Heart left ventricle (tissue), 16 donors: ENCODE measurements at regions not wholly inside any gene's neighbourhood (a gene's known extent, or its start where the extent isn't known, plus 50 kb on each side); places are given as distances from the start of the nearest gene placed in this dataset.

Source experiments
- ATAC-seq, 4 donors: fragments of 200-7000 bp; cut with Tn5 transposase; one replicate each; pipeline ENCODE4 v1.9.1; 2020 to 2022; ENCODE audit warnings: moderate library complexity in 4 of 4, mild to moderate bottlenecking in 3 of 4, moderate number of reproducible peaks in 1 of 4
- DNase-seq, 5 donors: peaks; one replicate each; pipeline ENCODE4 v3.0.0-alpha.2; 2020
- H3K27ac ChIP-seq, 12 donors: fragments of 200-600 bp; sonication (generic) in 4 of 12; one replicate each; pipeline versions ENCODE4 v1.5.0 to v1.8.0; 2016 to 2022; ENCODE audit warnings: mild to moderate bottlenecking in 2 of 12
- H3K27me3 ChIP-seq, 9 donors: fragments of 200-600 bp; sonication (generic) in 2 of 9; one replicate each; pipeline versions ENCODE4 v1.5.1 to v1.8.0; 2016 to 2022; ENCODE audit warnings: mild to moderate bottlenecking in 3 of 9
- H3K36me3 ChIP-seq, 9 donors: fragments of 200-600 bp; sonication (generic) in 2 of 9; one replicate each; pipeline versions ENCODE4 v1.5.0 to v1.8.0; 2018 to 2022; ENCODE audit warnings: mild to moderate bottlenecking in 2 of 9
- H3K4me1 ChIP-seq, 12 donors: fragments of 200-600 bp; sonication (generic) in 4 of 12; one replicate each; pipeline versions ENCODE4 v1.5.0 to v1.8.0; 2016 to 2022; ENCODE audit warnings: mild to moderate bottlenecking in 3 of 12
- H3K4me3 ChIP-seq, 12 donors: fragments of 200-600 bp; sonication (generic) in 4 of 12; one replicate each; pipeline versions ENCODE4 v1.5.0 to v1.8.0; 2017 to 2022; ENCODE audit warnings: mild to moderate bottlenecking in 9 of 12, moderate library complexity in 4 of 12
- H3K9me3 ChIP-seq, 12 donors: fragments of 200-600 bp; sonication (generic) in 4 of 12; one replicate each; pipeline versions ENCODE4 v1.5.0 to v1.8.0; 2016 to 2022; ENCODE audit warnings: mild to moderate bottlenecking in 1 of 12
- CTCF ChIP-seq, 12 donors: fragments of 200-600 bp; sonication (generic) in 4 of 12; IDR thresholded peaks; one replicate each; pipeline versions ENCODE4 v1.5.0 to v1.8.0; 2018 to 2022; ENCODE audit warnings: antibody characterized with exemption in 12 of 12, mild to moderate bottlenecking in 5 of 12
- POLR2A ChIP-seq, 2 donors: fragments of 450-650 bp; IDR thresholded peaks; one replicate each; pipeline ENCODE4 v1.6.1; 2017; ENCODE audit warnings: antibody characterized with exemption in 2 of 2, mild to moderate bottlenecking in 2 of 2, moderate library complexity in 2 of 2
- WGBS, 4 donors: extraction: QIAGEN DNeasy Blood & Tissue Kit in 2 of 4; methylation state at CpG; one replicate each; pipeline versions ENCODE4 v1.1.5 to v1.1.7; 2013 to 2018; 5-methylcytosine and 5-hydroxymethylcytosine counted together
- intact Hi-C, 10 donors: fragments of 100-400 bp; cut with DNase I; formaldehyde crosslinking; loops; one replicate each; pipeline versions ENCODE4 v1.11.1 to v1.14.2; 2022
- donor health status: ischemic (EF 13 %, LVEDD 7.1; RV severe dilation, severe dysfunction).
- donor health status: healthy with polysubstance abuse.
- donor health status: DM: no; HTN: yes; CAD: no.
- donor health status: DM: no; HTN: no; CAD: no.
- donor health status: ischemic (EF 25% LVEDD 6.9; RV normal size, moderate dysfunction).
- donor health status: ischemic (EF 25% LVEDD 5.7; RV mildly dilated, moderate dysfunction).
- donor health status: healthy.
- donor health status: DM: yes; HTN: yes; CAD: no.
- donor health status: ischemic (EF 35%, LVEDD 5.7; RV mildly dilated, moderate dysfunction).
- donor health status: nonischemic (EF 11% LVEDD 7.7; RV severe dilation, severe dysfunction).
- donor health status: DM: yes; HTN: yes; CAD: no.
- donor health status: PGD.
- donor health status: ischemic (EF 29% LVEDD 5.4; RV normal size, mild dysfunction).
- donor health status: nonischemic (EF 23%, LVEDD 6.1; RV moderate dilation, normal function).

- no peaks in the 10 kb centered on the region for H3K4me1 ChIP-seq
- no peaks in the 10 kb centered on the region for H3K36me3 ChIP-seq
- no peak overlapping the region for H3K27ac ChIP-seq
- no peaks in the 10 kb centered on the region for H3K27me3 ChIP-seq
- no peak for DNase-seq
- intact Hi-C loops: no loop called here
- ATAC-seq: no peak
- no peak overlapping the region for H3K4me3 ChIP-seq
- no peak for TF ChIP-seq POLR2A (IDR thresholded peaks at IDR 0.05)
- no peak for TF ChIP-seq CTCF (IDR thresholded peaks at IDR 0.05)
- no peaks in the 10 kb centered on the region for H3K9me3 ChIP-seq
- WGBS, 4 donors: 49 to 99% (median 82%) methylated on average over 2 of the region's 2 CpGs
Observed at GRCh38 chrX:22665818-22666217, 333.9 kb upstream of the DDX53 start.

- H3K4me3 ChIP-seq: no peak overlapping the region
Observed at GRCh38 chrX:22666441-22666840, 333.3 kb upstream of the DDX53 start.

DNA sequence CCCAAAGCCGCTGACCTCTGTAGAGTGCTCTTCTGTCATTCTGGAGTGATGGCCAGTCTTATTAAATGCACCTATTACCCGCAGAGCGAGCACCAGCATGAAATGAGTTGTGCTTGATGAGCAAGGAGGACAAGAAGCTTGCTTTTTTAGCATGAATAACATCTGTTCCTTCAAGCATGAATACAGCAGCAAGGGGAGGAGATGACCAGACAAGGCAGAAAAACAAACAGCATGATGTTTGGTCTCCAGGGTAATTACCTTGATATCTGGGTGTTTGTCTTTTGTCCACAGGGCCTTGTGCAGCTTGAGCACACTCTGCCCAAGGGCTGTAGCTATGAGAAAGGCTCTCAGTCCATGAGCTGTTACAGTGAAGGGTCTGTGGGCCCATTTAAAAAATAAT lies 324.8 kb upstream of the DDX53 start:
- intact Hi-C loops: no loop called here
- WGBS, 4 donors: 73 to 94% (median 85%) methylated on average over 3 of the region's 3 CpGs
- no peak for ATAC-seq

More at GRCh38 chrX:22666441-22666840, 333.3 kb upstream of the DDX53 start:
- Histone ChIP-seq H3K27ac (no peak overlapping the region), H3K4me1 (no peaks in the 10 kb centered on the region), H3K27me3 (no peaks in the 10 kb centered on the region), H3K36me3 (no peaks in the 10 kb centered on the region), H3K9me3 (no peaks in the 10 kb centered on the region)
- ATAC-seq: no peak
- WGBS, 4 donors: 13 to 33% (median 22%) methylated on average over 9 of the region's 9 CpGs
- intact Hi-C loops: no loop called here
- TF ChIP-seq POLR2A (IDR thresholded peaks at IDR 0.05): no peak
- peak in 4 of 12 donors; percentile 8 to 19 (median 16) for TF ChIP-seq CTCF (IDR thresholded peaks at IDR 0.05)
- no peak for DNase-seq

GRCh38 chrX:22686138-22686541 lies 313.6 kb upstream of the DDX53 start:
- 28 to 53% (median 44%) methylated on average over 7 of the region's 7 CpGs for WGBS, 4 donors
- no peaks in the 10 kb centered on the region for H3K4me1 ChIP-seq
- no peak overlapping the region for H3K4me3 ChIP-seq
- intact Hi-C loops: no loop called here
- no peaks in the 10 kb centered on the region for H3K27me3 ChIP-seq
- H3K9me3 ChIP-seq: no peaks in the 10 kb centered on the region
- H3K36me3 ChIP-seq: no peaks in the 10 kb centered on the region
- no peak overlapping the region for H3K27ac ChIP-seq
- no peak for TF ChIP-seq POLR2A (IDR thresholded peaks at IDR 0.05)
- TF ChIP-seq CTCF (IDR thresholded peaks at IDR 0.05): no peak
- ATAC-seq: peak in 1 of 4 donors; percentile 39
- peak in 3 of 5 donors; percentile 11 to 35 (median 25) for DNase-seq

More for the DNA sequence above, 324.8 kb upstream of the DDX53 start:
- H3K4me3 ChIP-seq: no peak overlapping the region
- H3K27me3 ChIP-seq: no peaks in the 10 kb centered on the region
- no peaks in the 10 kb centered on the region for H3K9me3 ChIP-seq
- no peak for DNase-seq
- H3K4me1 ChIP-seq: no peaks in the 10 kb centered on the region
- no peak for TF ChIP-seq POLR2A (IDR thresholded peaks at IDR 0.05)
- TF ChIP-seq CTCF (IDR thresholded peaks at IDR 0.05): no peak
- no peak overlapping the region for H3K27ac ChIP-seq
- H3K36me3 ChIP-seq: no peaks in the 10 kb centered on the region
